A673 (cell line): ENCODE measurements at regions not wholly inside any gene's neighbourhood (a gene's known extent, or its start where the extent isn't known, plus 50 kb on each side); places are given as distances from the start of the nearest gene placed in this dataset.

Experiments used
- BruUV-seq: library from RNA; stranded (reverse); fragments of 400-500 nt; replicated peaks from 2 replicates; lab custom pipeline; 2021; lab: Mats Ljungman, UMichigan
- CTCF ChIA-PET: fragments of 300-600 bp; sonication (Branson Sonifier 250); formaldehyde crosslinking; loops from one replicate; lab custom pipeline; 2022; ENCODE audit warnings: antibody characterized with exemption; lab: Charles Lee
- POLR2A ChIA-PET: fragments of 300-600 bp; sonication (Branson Sonifier 250); formaldehyde crosslinking; loops from one replicate; lab custom pipeline; 2022; ENCODE audit warnings: antibody characterized with exemption; ENCODE audit not compliant: low non-redundant PET; lab: Charles Lee
- DNase-seq: peaks from one replicate; pipeline ENCODE4 v3.0.0-alpha.2; 2015; ENCODE audit warnings: low spot score
- H3K27ac ChIP-seq: fragments of 200-600 bp; sonication (generic); 2 replicates; pipeline ENCODE4 v1.5.1; 2016; ENCODE audit warnings: mixed run types, low read depth, mild to moderate bottlenecking, mixed read lengths, antibody characterized with exemption, low read length; ENCODE audit not compliant: poor library complexity, severe bottlenecking
- H3K27me3 ChIP-seq: fragments of 200-600 bp; sonication (generic); replicated peaks from 2 replicates; pipeline ENCODE4 v1.6.1; 2017; ENCODE audit warnings: mixed run types, low read depth, mild to moderate bottlenecking, mixed read lengths, antibody characterized with exemption, low read length; ENCODE audit not compliant: insufficient read depth, poor library complexity
- H3K36me3 ChIP-seq: fragments of 200-600 bp; sonication (generic); 2 replicates; pipeline ENCODE4 v1.6.1; 2016; ENCODE audit warnings: mixed run types, mild to moderate bottlenecking, mixed read lengths, antibody characterized with exemption, low read length; ENCODE audit not compliant: insufficient read depth, poor library complexity, severe bottlenecking
- H3K4me1 ChIP-seq: fragments of 200-600 bp; sonication (generic); 2 replicates; pipeline ENCODE4 v1.6.1; 2017; ENCODE audit warnings: mixed run types, mild to moderate bottlenecking, mixed read lengths, antibody characterized with exemption, low read length; ENCODE audit not compliant: insufficient read depth, poor library complexity, severe bottlenecking
- H3K4me3 ChIP-seq: fragments of 200-600 bp; sonication (generic); 2 replicates; pipeline ENCODE4 v1.5.1; 2016; ENCODE audit warnings: low read depth, mixed run types, mild to moderate bottlenecking, mixed read lengths, low read length; ENCODE audit not compliant: poor library complexity, severe bottlenecking
- H3K9me3 ChIP-seq: fragments of 200-600 bp; sonication (generic); 2 replicates; pipeline ENCODE4 v1.6.1; 2016; ENCODE audit warnings: mixed run types, low read depth, mild to moderate bottlenecking, mixed read lengths, antibody characterized with exemption, low read length; ENCODE audit not compliant: poor library complexity, severe bottlenecking
- EZH2 ChIP-seq: fragments of 200-600 bp; sonication (generic); IDR thresholded peaks from 2 replicates; pipeline ENCODE4 v1.6.1; 2017; ENCODE audit warnings: borderline replicate concordance, low read depth, mild to moderate bottlenecking, mixed read lengths, antibody characterized with exemption, low read length; ENCODE audit not compliant: poor library complexity, severe bottlenecking
- intact Hi-C: fragments of 100-400 bp; cut with micrococcal nuclease; formaldehyde crosslinking; loops from one replicate; pipeline ENCODE4 v1.10.0; 2022; ENCODE audit not compliant: unreplicated experiment
- TF ChIP-seq, protein P1 (sequence below): fragments of 300-800, 200-600 bp; sonication (generic); conservative IDR thresholded peaks from 2 replicates; pipeline ENCODE4 v1.5.1; 2017; ENCODE audit warnings: low read depth, mild to moderate bottlenecking, antibody characterized with exemption, low read length, moderate library complexity, mixed read lengths

GRCh38 chr18:2179498-2180183 lies 391.7 kb downstream of the METTL4 start:
- peaks cover 52% of the 10 kb centered on the region for H3K27me3 ChIP-seq
- no peak for DNase-seq
- no peak overlapping the region for H3K27ac ChIP-seq
- no peaks in the 10 kb centered on the region for H3K36me3 ChIP-seq
- H3K9me3 ChIP-seq: no peaks in the 10 kb centered on the region
- intact Hi-C loops: no loop called here
- POLR2A ChIA-PET: no interaction called here
- no peaks in the 10 kb centered on the region for H3K4me1 ChIP-seq
- BruUV-seq: no TSS peak
- CTCF ChIA-PET: no interaction called here
- no peak for TF ChIP-seq EZH2
- TF ChIP-seq, protein P1, sequence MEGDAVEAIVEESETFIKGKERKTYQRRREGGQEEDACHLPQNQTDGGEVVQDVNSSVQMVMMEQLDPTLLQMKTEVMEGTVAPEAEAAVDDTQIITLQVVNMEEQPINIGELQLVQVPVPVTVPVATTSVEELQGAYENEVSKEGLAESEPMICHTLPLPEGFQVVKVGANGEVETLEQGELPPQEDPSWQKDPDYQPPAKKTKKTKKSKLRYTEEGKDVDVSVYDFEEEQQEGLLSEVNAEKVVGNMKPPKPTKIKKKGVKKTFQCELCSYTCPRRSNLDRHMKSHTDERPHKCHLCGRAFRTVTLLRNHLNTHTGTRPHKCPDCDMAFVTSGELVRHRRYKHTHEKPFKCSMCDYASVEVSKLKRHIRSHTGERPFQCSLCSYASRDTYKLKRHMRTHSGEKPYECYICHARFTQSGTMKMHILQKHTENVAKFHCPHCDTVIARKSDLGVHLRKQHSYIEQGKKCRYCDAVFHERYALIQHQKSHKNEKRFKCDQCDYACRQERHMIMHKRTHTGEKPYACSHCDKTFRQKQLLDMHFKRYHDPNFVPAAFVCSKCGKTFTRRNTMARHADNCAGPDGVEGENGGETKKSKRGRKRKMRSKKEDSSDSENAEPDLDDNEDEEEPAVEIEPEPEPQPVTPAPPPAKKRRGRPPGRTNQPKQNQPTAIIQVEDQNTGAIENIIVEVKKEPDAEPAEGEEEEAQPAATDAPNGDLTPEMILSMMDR: no peak
- H3K4me3 ChIP-seq: no peak overlapping the region

DNA sequence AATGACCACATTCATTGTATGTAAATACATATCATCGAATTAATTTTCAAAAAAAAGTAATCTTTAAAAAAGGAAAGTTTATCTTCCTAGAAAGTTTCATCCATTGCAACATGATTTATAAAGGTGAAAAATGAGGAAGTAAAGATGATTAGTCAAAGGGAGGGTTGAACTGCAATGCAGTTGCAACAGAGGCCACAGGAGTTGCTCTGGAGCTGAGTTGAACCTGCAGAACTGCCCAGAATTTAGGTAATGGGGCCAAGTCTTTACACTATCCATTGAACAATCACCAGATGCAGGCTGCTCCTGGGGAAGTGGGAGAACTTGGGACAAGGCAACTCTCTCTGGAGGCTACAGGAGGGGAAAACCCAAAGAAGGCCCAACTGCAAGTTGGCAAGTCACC lies 390.7 kb downstream of the METTL4 start:
- intact Hi-C loops: no loop called here
- BruUV-seq: no TSS peak
- CTCF ChIA-PET: no interaction called here
- H3K4me3 ChIP-seq: no peak overlapping the region
- TF ChIP-seq, protein P1: no peak
- TF ChIP-seq EZH2: no peak
- POLR2A ChIA-PET: no interaction called here
- no peak for DNase-seq
- H3K9me3 ChIP-seq: no peaks in the 10 kb centered on the region
- H3K36me3 ChIP-seq: no peaks in the 10 kb centered on the region
- no peaks in the 10 kb centered on the region for H3K4me1 ChIP-seq
- H3K27ac ChIP-seq: no peak overlapping the region
- peaks cover 54% of the 10 kb centered on the region for H3K27me3 ChIP-seq

DNA sequence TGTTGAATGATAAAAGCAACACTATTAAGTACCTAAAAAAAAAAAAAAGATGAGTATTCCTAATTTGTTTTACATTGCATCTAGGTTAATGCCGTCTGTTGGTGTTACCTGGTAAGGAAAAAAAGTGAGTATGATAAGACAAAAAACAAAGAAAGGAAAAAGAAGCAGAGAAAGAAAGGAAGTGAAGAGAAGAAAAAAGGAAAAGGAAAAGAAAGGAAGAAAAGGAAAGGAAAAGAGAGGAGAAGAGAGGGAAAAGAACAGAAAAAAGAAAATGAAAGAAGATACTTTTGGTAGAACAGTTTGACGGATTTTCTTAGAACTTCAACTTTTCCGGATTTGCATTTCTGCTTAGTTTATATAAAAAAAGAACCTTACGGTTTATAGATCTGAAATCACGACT lies 387.9 kb downstream of the METTL4 start:
- TF ChIP-seq, protein P1: no peak
- no peak for TF ChIP-seq EZH2
- POLR2A ChIA-PET: no interaction called here

More for the DNA sequence above, 387.9 kb downstream of the METTL4 start:
- no TSS peak for BruUV-seq
- DNase-seq: no peak
- H3K4me3 ChIP-seq: no peak overlapping the region
- no peak overlapping the region for H3K27ac ChIP-seq
- intact Hi-C loops: no loop called here
- CTCF ChIA-PET: no interaction called here
- H3K36me3 ChIP-seq: no peaks in the 10 kb centered on the region
- no peaks in the 10 kb centered on the region for H3K4me1 ChIP-seq
- H3K9me3 ChIP-seq: no peaks in the 10 kb centered on the region
- peaks cover 78% of the 10 kb centered on the region for H3K27me3 ChIP-seq
